ENCODE measurements at regions not wholly inside any gene's neighbourhood (a gene's known extent, or its start where the extent isn't known, plus 50 kb on each side); places are given as distances from the start of the nearest gene placed in this dataset.

DNA sequence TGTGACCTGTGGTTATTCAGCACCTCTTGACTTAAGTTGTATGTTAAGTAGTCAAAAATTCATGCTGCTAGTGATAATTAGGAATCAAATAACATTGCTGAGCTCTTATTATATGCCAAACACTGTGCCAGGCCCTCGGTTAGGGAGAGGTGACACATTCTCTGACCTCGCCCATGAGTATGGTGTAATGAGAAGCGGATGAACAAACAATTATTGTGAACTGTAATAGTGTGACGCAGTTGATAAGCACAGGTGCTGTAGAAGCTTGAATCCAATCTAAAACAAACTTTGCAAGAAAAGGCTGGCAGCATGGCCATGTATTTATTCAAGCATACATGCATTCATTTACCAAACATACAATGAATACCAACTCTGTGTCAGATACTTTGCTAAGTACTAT lies 303.5 kb upstream of the HS3ST1 start:
- no peaks in the 10 kb centered on the region; the same call in 1 of the 2 replicates for H3K36me3 Mint-ChIP-seq (ENCODE audit: low read depth)
- H3K4me3 Mint-ChIP-seq, result no peak overlapping the region
- no peak overlapping the region for H3K27ac Mint-ChIP-seq
- no peak for DNase-seq
- peaks cover 2% of the 10 kb centered on the region; the same call in 1 of the 2 replicates for H3K9me3 Mint-ChIP-seq
- H3K27me3 Mint-ChIP-seq (ENCODE audit: insufficient read depth), result no peaks in the 10 kb centered on the region
- no peaks in the 10 kb centered on the region for H3K4me1 Mint-ChIP-seq (ENCODE audit: low read depth)
- TF ChIP-seq, protein P1, sequence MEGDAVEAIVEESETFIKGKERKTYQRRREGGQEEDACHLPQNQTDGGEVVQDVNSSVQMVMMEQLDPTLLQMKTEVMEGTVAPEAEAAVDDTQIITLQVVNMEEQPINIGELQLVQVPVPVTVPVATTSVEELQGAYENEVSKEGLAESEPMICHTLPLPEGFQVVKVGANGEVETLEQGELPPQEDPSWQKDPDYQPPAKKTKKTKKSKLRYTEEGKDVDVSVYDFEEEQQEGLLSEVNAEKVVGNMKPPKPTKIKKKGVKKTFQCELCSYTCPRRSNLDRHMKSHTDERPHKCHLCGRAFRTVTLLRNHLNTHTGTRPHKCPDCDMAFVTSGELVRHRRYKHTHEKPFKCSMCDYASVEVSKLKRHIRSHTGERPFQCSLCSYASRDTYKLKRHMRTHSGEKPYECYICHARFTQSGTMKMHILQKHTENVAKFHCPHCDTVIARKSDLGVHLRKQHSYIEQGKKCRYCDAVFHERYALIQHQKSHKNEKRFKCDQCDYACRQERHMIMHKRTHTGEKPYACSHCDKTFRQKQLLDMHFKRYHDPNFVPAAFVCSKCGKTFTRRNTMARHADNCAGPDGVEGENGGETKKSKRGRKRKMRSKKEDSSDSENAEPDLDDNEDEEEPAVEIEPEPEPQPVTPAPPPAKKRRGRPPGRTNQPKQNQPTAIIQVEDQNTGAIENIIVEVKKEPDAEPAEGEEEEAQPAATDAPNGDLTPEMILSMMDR (IDR thresholded peaks at IDR 0.05), result no peak

DNA sequence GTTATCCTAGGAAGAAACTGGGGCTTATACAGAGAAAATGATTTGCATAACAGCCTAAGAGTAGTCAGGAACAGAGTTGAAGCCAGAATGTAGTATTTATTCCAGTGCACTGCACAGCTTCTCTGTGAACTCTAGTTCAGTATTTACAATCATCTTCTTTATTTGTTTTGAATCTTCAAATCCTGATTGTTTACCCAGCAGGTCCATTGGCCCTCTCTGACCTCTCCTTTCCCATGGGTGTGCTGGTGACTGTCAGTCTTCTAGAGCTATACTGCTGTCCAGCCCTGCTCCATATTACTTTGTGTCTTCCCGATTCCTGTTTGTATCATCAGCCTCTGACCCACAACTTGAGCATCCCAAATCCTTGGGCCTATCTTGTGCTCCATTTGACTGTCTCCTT lies 301.9 kb upstream of the HS3ST1 start:
- DNase-seq, result no peak
- Mint-ChIP-seq H3K4me3 (no peak overlapping the region), H3K27ac (no peak overlapping the region), H3K27me3 (ENCODE audit: insufficient read depth) (no peaks in the 10 kb centered on the region), H3K4me1 (ENCODE audit: low read depth) (no peaks in the 10 kb centered on the region), H3K36me3 (ENCODE audit: low read depth) (no peaks in the 10 kb centered on the region; the same call in 1 of the 2 replicates), H3K9me3 (no peaks in the 10 kb centered on the region; the same call in 1 of the 2 replicates)
- TF ChIP-seq, protein P1 (IDR thresholded peaks at IDR 0.05), result no peak

DNA sequence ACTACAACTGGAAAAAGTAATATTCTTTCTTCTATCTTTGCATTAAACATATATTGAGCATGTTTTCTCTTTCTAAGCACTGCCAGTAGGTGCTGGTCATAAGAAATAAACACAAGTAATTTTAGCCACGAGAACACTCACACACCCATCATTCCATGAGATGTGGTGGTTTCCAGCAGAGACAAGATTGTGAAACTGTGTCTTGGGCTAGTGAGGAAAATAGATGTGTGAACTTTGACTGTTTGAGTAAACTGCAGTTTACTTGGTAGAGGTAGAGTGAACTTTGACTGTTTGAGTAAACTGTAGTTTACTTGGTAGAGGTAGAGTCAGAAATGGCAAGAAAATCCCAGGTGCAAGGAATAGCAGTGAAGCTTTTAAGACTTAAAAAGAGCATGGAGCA lies 300.9 kb upstream of the HS3ST1 start:
- H3K27ac Mint-ChIP-seq, result no peak overlapping the region
- no peaks in the 10 kb centered on the region; the same call in 1 of the 2 replicates for H3K4me1 Mint-ChIP-seq (ENCODE audit: low read depth)
- TF ChIP-seq, protein P1 (IDR thresholded peaks at IDR 0.05), result no peak
- no peaks in the 10 kb centered on the region for H3K27me3 Mint-ChIP-seq (ENCODE audit: insufficient read depth)
- no peaks in the 10 kb centered on the region; the same call in 1 of the 2 replicates for H3K36me3 Mint-ChIP-seq (ENCODE audit: low read depth)
- no peaks in the 10 kb centered on the region; the same call in 1 of the 2 replicates for H3K9me3 Mint-ChIP-seq
- no peak for DNase-seq
- H3K4me3 Mint-ChIP-seq, result no peak overlapping the region

DNA sequence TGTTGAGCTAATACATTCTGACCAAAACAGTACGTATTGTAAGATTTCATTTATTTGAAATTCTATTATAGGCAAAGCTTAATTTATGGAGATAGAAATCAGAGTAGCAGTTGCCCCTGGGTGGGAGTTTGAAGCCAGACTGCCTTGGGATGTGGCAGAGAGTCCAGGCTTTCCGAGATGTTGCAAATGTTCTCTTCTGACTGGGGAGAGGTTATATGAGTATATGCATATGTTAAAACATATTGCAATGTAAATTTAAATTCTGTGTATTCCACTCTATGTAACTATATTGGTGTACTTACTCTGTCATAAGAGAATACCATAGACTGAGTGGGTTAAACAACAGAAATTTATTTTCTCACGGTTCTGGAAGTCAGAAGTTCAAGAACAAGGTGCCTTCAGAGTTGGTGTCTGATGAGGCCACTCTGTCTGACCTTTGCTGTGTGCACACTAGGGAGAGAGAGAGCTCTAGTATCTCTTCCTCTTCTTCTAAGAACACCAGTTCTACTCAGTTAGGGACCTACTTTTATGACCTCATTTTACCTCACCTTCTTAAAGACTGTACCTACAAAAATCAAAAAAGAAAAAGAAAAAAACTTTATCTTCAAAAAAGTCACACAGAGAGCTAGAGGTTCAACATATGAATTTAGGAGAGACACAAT lies 299.3 kb upstream of the HS3ST1 start:
- no peak overlapping the region for H3K27ac Mint-ChIP-seq
- DNase-seq, result no peak
- no peaks in the 10 kb centered on the region for H3K36me3 Mint-ChIP-seq (ENCODE audit: low read depth)
- no peak overlapping the region for H3K4me3 Mint-ChIP-seq
- TF ChIP-seq, protein P1 (IDR thresholded peaks at IDR 0.05), result no peak
- H3K4me1 Mint-ChIP-seq (ENCODE audit: low read depth), result no peaks in the 10 kb centered on the region; the same call in 1 of the 2 replicates
- no peaks in the 10 kb centered on the region for H3K27me3 Mint-ChIP-seq (ENCODE audit: insufficient read depth)
- no peaks in the 10 kb centered on the region; the same call in 1 of the 2 replicates for H3K9me3 Mint-ChIP-seq

DNA sequence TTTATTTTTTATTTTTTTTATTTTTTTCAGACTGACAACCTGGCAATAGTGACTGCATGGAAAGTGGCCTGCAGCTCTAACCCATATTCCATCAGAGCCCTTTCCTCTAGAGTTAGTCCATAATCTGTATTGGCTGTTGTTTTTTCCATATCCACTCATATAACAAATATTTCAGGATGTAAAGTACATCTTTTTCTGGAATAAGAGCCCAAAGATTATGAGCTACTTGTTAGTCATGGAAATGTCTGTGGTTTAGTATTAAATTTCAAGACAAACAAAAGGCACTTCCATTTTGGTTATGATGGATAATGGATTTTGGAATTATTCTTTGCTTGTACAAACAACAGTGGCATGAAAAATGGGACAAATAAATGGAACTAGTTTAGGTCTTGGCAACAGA lies 296.0 kb upstream of the HS3ST1 start:
- TF ChIP-seq, protein P1 (IDR thresholded peaks at IDR 0.05), result no peak
- H3K9me3 Mint-ChIP-seq, result no peaks in the 10 kb centered on the region; the same call in 1 of the 2 replicates
- no peak overlapping the region for H3K4me3 Mint-ChIP-seq
- no peaks in the 10 kb centered on the region for H3K36me3 Mint-ChIP-seq (ENCODE audit: low read depth)
- no peaks in the 10 kb centered on the region; the same call in 1 of the 2 replicates for H3K4me1 Mint-ChIP-seq (ENCODE audit: low read depth)
- H3K27me3 Mint-ChIP-seq (ENCODE audit: insufficient read depth), result no peaks in the 10 kb centered on the region; the same call in 1 of the 2 replicates
- no peak overlapping the region for H3K27ac Mint-ChIP-seq
- peak; percentile 12 for DNase-seq
